NAMALWA (cell line): ENCODE measurements at regions not wholly inside any gene's neighbourhood (a gene's known extent, or its start where the extent isn't known, plus 50 kb on each side); places are given as distances from the start of the nearest gene placed in this dataset.
A peak's percentile ranks its signal among the peaks of the same experiment; 100 is the strongest.

Source experiments
- DNase-seq: peaks from one replicate; pipeline ENCODE4 v3.0.0-alpha.2; 2015; ENCODE audit warnings: low spot score

DNA sequence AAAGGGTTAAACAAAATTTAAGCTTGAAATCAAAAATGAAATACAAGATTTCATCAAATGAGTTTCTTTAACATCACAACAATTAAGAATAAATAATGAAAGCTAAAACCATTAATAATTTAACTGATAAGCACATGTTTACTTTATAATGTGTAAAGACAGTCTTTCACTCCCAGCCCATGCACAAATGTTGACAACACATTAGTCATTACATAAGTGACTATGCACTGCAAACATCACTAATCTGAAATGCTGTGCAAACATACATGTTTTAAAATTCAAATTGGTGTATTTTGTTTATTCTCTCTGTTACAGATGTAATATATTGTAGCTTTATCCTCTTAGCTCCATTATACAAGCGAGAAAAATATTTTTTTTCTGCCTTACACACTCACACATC, 220.6 kb upstream of the CPXCR1 start:
- no peak for DNase-seq

DNA sequence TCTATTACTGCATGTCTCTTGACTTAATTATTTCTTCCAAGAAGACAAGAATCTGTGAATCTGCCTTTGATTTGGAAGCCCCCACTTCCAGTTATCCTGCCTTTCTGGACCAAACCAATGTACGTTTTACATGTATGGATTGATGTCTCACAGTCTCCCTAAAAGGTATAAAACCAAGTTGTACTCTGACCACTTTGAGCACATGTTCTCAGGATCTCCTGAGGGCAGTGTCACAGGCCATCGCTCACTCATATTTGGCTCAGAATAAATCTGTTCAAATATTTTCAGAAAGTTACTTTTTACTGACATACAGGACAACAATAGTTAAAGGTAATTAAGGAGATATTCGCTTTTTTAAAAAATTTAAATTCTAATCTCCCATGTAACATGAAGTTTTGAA, 188.6 kb upstream of the CPXCR1 start:
- no peak for DNase-seq

DNA sequence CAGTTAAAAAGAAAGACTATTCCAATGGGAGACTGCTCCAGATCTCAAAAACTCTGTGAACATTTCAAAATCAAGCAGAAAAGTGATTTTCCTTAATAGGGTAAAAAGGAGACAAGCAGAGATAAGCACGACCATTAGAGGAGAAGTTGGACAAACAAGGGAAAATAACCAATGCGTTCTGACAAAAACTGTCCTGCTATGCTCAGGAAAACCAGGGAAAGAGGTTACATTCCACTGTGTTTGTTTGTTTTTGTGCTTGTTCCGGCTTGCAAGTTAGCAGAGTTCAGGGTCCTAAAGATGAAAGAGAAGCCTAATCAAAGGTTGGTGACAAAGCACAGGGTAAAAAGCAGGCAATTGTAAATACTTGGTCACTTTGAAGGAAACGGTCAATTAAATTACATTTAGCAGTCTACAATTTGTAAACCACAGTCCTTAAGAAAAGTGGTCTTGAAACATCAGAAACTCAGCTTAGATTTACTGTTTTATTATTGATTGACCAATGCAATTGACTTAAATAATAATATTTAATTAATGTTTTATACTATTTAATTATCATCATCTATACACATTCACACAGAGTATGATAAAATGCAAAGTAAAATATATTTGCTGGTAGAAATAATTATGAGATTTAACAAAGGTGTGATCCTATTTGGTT, 186.2 kb upstream of the CPXCR1 start:
- no peak for DNase-seq

DNA sequence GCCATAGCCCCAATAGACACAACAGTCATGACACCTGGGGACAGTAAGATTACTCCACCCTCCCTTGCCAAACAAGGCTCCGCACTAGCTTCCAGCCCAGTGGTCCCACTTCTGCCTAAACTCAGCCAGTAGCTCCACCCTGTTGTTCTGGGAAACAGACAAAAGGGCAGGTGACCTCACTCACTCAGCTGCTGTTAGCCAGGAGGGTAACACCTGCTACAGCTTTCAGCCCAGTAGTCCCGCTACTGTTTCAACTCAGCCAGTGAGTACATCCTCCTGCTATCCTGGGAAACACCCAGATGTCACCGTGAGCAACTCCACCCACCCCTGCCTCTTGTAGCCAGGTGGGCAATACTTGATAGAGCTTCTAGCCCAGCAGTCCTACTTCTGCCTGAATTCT, 162.7 kb upstream of the CPXCR1 start:
- no peak for DNase-seq

DNA sequence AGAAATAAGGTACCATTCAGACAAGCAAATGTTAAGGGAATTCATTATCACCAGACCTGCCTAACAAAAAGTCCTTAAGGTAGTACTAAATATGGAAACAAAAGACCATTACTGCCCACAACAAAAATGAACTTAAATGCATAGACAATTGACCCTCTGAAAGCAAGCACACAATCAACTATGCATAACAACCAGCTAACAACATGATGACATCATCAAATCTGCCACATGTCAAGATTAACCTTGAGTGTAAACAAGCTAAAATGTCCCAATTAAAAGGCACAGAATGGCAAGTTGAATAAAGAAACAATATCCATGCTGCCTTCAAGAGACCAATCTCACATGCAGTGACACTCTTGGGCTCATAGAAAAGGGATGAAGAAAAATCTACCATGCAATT, 160.7 kb upstream of the CPXCR1 start:
- DNase-seq, result no peak

DNA sequence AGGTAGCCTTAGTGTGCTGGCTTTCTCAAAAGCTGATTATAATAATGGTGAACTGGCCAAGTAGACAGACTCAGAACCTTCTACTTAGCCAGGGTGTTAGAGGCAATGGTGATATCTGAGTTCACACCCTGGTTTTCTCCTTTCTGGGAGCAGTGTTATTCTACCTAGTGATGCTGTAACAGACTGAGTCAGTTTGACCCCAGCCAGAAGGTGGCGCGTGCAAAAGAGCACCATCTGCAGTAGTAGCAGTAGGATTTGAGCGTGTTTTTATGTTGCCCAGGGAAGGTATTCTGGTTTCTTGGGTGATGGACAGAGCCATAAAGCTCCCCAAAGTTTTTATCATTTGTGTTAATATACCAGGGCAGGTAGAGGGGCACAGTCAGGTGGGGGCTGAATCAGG, 143.8 kb upstream of the CPXCR1 start:
- no peak for DNase-seq

DNA sequence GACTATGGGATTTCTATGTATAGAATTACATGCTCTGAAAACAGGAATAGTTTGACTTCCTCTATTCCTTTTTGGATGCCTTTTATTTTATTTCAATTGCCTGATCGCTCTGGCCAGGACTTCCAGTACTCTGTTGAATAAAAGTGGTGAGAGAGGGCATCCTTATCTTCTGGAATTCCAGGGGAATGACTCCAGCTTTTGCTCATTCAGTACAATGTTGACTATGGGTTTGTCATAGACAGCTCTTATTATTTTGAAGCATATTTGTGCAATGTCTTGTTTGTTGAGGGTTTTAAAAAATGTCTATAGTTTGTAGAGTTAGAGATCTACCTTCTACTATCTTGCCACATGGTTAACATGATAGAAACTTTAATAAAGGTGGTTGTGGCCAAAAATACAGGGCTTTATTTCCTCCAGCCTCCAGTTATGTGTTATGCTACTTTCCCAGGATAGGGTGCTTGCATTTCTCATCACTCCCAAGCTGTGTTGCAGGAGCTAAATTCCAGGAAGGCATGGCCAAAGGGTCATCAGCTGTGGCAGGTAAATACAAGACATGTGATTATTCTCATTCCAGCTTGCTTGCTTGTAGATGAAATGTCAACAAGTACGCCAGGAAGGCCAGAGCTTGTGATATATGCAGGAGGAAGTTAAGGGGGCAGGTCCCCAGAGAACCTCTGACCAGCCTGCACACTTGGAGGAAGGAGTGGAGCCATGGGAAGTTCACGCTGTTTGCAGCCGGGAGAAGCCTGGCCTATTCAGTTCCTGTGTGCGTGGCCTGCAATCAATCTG, 142.4 kb upstream of the CPXCR1 start:
- no peak for DNase-seq

DNA sequence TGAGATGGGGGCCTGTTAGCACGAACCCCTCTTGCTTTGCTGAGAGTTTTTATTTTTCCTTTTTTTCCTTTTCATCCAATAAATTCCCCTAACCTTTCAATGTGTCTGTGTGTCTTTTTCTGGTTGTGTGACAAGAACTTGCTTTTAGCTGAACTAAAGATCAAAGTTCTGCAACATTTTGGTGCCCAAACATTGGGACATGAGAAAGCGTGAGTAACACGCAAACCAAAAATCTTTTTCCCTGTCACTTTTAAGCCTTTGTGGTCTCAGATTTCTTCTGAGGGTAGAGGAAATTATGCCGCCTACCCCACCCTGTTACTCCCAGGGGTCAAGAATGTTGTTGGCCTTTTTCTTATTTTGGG, 141.8 kb upstream of the CPXCR1 start:
- DNase-seq, result no peak

DNA sequence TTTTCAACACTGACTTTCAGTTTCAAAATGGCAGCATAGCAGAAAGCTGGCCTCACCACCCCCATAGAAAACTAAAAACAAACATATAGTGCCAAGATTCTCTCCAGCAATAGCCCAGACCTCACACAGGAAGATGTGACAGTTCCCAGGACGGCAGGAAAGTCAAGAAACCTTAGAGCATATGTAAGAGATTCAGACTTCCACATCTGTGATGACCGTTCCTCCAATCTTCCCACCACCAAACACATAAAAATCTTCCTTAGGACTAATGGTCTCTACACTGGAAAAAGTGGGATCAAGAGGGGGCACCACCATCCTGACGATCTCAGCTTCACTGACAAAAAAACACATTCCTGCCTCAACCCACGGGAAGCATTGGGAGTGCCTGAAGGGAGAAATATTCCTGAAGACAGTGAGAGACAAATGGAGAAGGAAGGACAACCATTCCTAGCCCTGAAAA, 134.1 kb upstream of the CPXCR1 start:
- DNase-seq, result no peak

DNA sequence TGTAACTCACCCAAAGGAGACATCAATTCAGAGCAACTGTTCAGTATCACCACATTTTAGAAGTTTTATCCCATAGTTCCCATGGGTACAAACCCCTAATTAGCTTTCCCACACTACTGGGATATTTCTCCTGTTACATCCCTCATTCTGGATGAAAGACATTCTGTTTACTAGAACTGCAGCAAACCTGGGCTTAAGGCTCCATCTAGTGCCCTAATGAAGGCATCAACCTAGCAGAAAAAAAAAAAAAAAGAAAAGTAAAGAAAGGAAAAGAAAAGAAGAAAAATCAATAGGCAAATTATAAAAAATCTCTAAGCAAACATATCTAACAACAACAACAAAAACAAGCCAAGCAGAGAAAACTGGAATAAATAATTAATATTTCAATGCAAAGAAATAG, 133.7 kb upstream of the CPXCR1 start:
- DNase-seq, result peak; percentile 3

DNA sequence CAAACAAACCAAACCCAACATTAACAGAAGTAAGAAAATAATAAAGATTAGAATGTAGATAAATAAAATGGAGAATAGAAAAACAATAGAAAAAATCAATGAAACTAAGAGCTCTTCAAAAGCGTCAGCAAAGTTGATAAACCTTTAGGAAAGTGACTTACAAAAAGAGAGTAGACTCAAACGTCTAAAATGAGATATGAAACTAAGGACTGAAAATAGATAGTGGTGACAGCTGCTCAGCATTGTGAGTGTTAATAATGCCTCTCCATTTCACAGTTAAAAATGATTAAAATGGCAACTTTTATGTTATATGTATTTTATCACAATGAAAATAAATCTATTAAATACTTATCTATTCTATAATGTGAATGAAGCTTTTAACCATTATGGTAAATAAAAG, 125.7 kb upstream of the CPXCR1 start:
- DNase-seq, result no peak

DNA sequence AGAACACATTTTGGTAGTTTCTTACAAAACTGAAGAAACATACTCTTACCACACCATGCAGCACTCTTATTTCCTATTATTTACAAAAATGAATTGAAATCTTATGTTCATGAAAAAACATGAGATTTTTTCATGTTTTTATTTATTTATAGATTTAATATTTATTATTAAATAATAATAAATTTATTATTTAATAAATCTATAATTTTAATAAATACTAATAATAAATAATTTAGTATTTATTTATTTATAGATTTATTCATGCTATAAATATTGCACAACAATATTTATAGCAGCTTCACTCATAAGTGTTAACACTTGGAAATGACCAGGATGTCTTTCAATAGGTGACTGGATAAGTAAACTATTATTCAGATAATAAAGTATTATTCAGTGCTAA, 91.6 kb upstream of the CPXCR1 start:
- no peak for DNase-seq

DNA sequence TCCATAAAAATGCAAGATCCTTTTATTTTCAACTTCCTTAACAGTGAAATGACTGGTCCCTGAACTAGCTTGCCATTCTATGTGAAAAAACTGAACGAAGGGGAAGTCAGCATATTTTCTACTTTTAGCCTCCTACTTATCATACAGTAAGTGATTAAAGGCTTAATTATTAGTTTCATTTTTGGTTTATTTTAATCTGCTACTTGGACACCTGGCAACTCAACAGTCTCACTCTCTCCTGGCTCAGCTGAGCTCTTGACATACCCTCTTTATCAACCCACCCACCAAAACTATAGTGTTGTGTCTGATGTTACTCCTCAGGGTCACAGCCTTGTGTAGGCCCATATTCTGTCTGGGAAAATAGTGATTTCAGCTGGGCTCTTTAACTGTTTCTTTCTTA, 86.2 kb upstream of the CPXCR1 start:
- DNase-seq, result no peak

DNA sequence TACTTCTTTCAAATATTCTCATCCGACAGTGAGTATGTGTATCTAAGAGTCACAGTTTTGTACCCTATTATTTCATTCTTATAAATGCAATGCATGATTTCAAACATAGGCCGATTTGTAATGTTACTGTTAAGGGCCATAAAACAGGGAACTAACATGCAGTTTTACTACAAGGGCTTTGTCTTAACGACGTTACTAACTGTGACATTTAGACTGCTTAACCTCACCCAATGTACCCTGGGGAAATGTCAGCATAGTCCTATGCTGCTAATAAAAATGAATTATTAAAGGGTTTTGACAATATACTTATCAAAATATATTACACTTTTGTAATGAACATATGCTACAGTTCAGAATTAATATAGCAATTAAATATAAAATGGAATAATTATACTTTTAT, 74.8 kb upstream of the CPXCR1 start:
- no peak for DNase-seq
